HL-60 (cell line): ENCODE measurements at regions not wholly inside any gene's neighbourhood (a gene's known extent, or its start where the extent isn't known, plus 50 kb on each side); places are given as distances from the start of the nearest gene placed in this dataset.

Source experiments
- DNase-seq, 2 experiments: peaks; one replicate each; pipeline ENCODE4 v3.0.0-alpha.2; 2010 to 2020; ENCODE audit warnings: low read depth in 1 of 2, low spot score in 1 of 2
- H3K27ac ChIP-seq: fragments of 250-450 bp; sonication (Bioruptor Pico); replicated peaks from 2 replicates; pipeline ENCODE4 v1.5.1; 2020; ENCODE audit warnings: mild to moderate bottlenecking, moderate library complexity
- H3K27me3 ChIP-seq: fragments of 250-450 bp; sonication (Bioruptor Pico); 2 replicates; pipeline ENCODE4 v1.5.1; 2021; ENCODE audit warnings: mild to moderate bottlenecking, moderate library complexity; ENCODE audit not compliant: insufficient read depth, poor library complexity, severe bottlenecking
- H3K4me3 ChIP-seq: replicated peaks from 2 replicates; pipeline ENCODE4 v1.5.1; 2011; ENCODE audit warnings: mild to moderate bottlenecking, control low read depth, low read length; ENCODE audit not compliant: insufficient read depth
- CTCF ChIP-seq: IDR thresholded peaks from one replicate; pipeline ENCODE4 v1.5.1; 2011; ENCODE audit warnings: low read length, control low read depth, inconsistent platforms; ENCODE audit not compliant: insufficient read depth
- GABPA ChIP-seq: IDR thresholded peaks from 2 replicates; pipeline ENCODE4 v1.6.1; 2012; ENCODE audit warnings: low read depth
- POLR2AphosphoS5 ChIP-seq: IDR thresholded peaks from 2 replicates; pipeline ENCODE4 v1.6.1; 2012; ENCODE audit warnings: low read depth
- REST ChIP-seq: IDR thresholded peaks from 2 replicates; pipeline ENCODE4 v1.6.1; 2012; ENCODE audit warnings: low read depth; ENCODE audit not compliant: insufficient replicate concordance
- SPI1 ChIP-seq: IDR thresholded peaks from 2 replicates; pipeline ENCODE4 v1.6.1; 2012; ENCODE audit warnings: low read depth, mild to moderate bottlenecking, borderline replicate concordance

- no peak overlapping the region for H3K4me3 ChIP-seq
- DNase-seq, result no peak
- no peaks in the 10 kb centered on the region for H3K27me3 ChIP-seq
- TF ChIP-seq POLR2AphosphoS5 (no peak), SPI1 (no peak), CTCF (no peak), GABPA (no peak), REST (no peak)
- no peak overlapping the region for H3K27ac ChIP-seq
Observed at GRCh38 chr3:173258697-173259096, 117.7 kb upstream of the SPATA16 start.

- no peaks in the 10 kb centered on the region for H3K27me3 ChIP-seq
- no peak overlapping the region for H3K4me3 ChIP-seq
- no peak overlapping the region for H3K27ac ChIP-seq
- TF ChIP-seq REST (no peak), SPI1 (no peak), GABPA (no peak), CTCF (no peak), POLR2AphosphoS5 (no peak)
- DNase-seq, result no peak
Observed at GRCh38 chr3:173257797-173258196, 116.8 kb upstream of the SPATA16 start.

- no peak for TF ChIP-seq SPI1
- TF ChIP-seq REST, result no peak
- TF ChIP-seq GABPA, result no peak
- TF ChIP-seq POLR2AphosphoS5, result no peak
- no peak for TF ChIP-seq CTCF
- H3K27me3 ChIP-seq, result no peaks in the 10 kb centered on the region
- DNase-seq, result no peak
- no peak overlapping the region for H3K4me3 ChIP-seq
- no peak overlapping the region for H3K27ac ChIP-seq
Observed at GRCh38 chr3:173255555-173255954, 114.5 kb upstream of the SPATA16 start.
